H1 (cell line): ENCODE measurements at regions not wholly inside any gene's neighbourhood (a gene's known extent, or its start where the extent isn't known, plus 50 kb on each side); places are given as distances from the start of the nearest gene placed in this dataset.

Experiments used
- CTCF ChIA-PET: fragments of 300-600 bp; sonication (Branson Sonifier 250); formaldehyde crosslinking; loops from one replicate; lab custom pipeline; 2021; ENCODE audit not compliant: partially characterized antibody; lab: Charles Lee
- POLR2A ChIA-PET: fragments of 300-600 bp; sonication (Branson Sonifier 250); formaldehyde crosslinking; loops from one replicate; lab custom pipeline; 2021; ENCODE audit warnings: inconsistent platforms; ENCODE audit not compliant: partially characterized antibody; lab: Charles Lee
- DNase-seq, 2 experiments: peaks; one replicate each; pipeline versions ENCODE4 v3.0.0 to v3.0.0-alpha.2; 2010 to 2022; ENCODE audit warnings: low spot score in 2 of 2, low read depth in 1 of 2, mixed read lengths in 1 of 2
- FAIRE-seq: peaks from 2 replicates; lab custom pipeline; 2011; peaks lifted over from hg19 to GRCh38; lab: Jason Lieb, UNC
- H2AFZ ChIP-seq: 2 replicates; pipeline ENCODE4 v1.8.1; 2012; ENCODE audit warnings: low read length, inconsistent platforms
- H2AK5ac ChIP-seq: 2 replicates; pipeline ENCODE4 v1.6.1; 2013; ENCODE audit warnings: low read depth, low read length
- H2BK120ac ChIP-seq: replicated peaks from 2 replicates; pipeline ENCODE3; 2013; ENCODE audit warnings: low read depth, low read length, inconsistent platforms
- H2BK12ac ChIP-seq: 2 replicates; pipeline ENCODE4 v1.6.1; 2013; ENCODE audit warnings: low read depth, low read length
- H2BK15ac ChIP-seq: 2 replicates; pipeline ENCODE4 v1.6.1; 2013; ENCODE audit warnings: low read length
- H2BK20ac ChIP-seq: 2 replicates; pipeline ENCODE4 v1.6.1; 2013; ENCODE audit warnings: low read length
- H2BK5ac ChIP-seq: 2 replicates; pipeline ENCODE4 v1.6.1; 2013; ENCODE audit warnings: low read depth, low read length
- H3K14ac ChIP-seq: 2 replicates; pipeline ENCODE4 v1.6.1; 2013; ENCODE audit warnings: inconsistent platforms; ENCODE audit not compliant: insufficient read length
- H3K18ac ChIP-seq: 2 replicates; pipeline ENCODE4 v1.6.1; 2013; ENCODE audit warnings: low read length; ENCODE audit errors: extremely low read depth
- H3K23ac ChIP-seq: 2 replicates; pipeline ENCODE4 v1.6.1; 2013; ENCODE audit warnings: inconsistent platforms; ENCODE audit not compliant: insufficient read length
- H3K23me2 ChIP-seq: 2 replicates; pipeline ENCODE4 v1.6.1; 2013; ENCODE audit warnings: low read depth, low read length
- H3K27ac ChIP-seq: 2 replicates; pipeline ENCODE4 v1.6.1; 2011; ENCODE audit warnings: low read depth, low read length, inconsistent platforms
- H3K27me3 ChIP-seq, 4 experiments: replicated peaks in 1 of 4; 1 replicate in 1 of 4; 2 replicates in 3 of 4; pipeline versions ENCODE4 v1.6.1 to v1.8.1; 2011 to 2013; ENCODE audit warnings: low read length in 3 of 4, mild to moderate bottlenecking in 3 of 4, inconsistent platforms in 2 of 4, mixed read lengths in 2 of 4, moderate library complexity in 1 of 4; ENCODE audit not compliant: control insufficient read depth in 3 of 4, insufficient read depth in 3 of 4; ENCODE audit errors: extremely low read depth in 1 of 4
- H3K36me3 ChIP-seq, 4 experiments: 2 replicates each; pipeline versions ENCODE4 v1.6.1 to v1.8.1; 2011 to 2013; ENCODE audit warnings: mild to moderate bottlenecking in 4 of 4, low read length in 3 of 4, moderate library complexity in 2 of 4, control low read depth in 1 of 4, inconsistent platforms in 1 of 4; ENCODE audit not compliant: insufficient read depth in 4 of 4, control insufficient read depth in 2 of 4
- H3K4ac ChIP-seq: replicated peaks from 2 replicates; pipeline ENCODE3; 2013; ENCODE audit warnings: low read length, low read depth, mixed read lengths, inconsistent platforms; ENCODE audit not compliant: insufficient read length
- H3K4me1 ChIP-seq, 4 experiments: replicated peaks in 1 of 4; 1 replicate in 1 of 4; 2 replicates in 3 of 4; pipeline versions ENCODE4 v1.6.1 to v1.8.1; 2011 to 2013; ENCODE audit warnings: low read length in 3 of 4, inconsistent platforms in 2 of 4, mixed read lengths in 1 of 4; ENCODE audit not compliant: insufficient read depth in 4 of 4, control insufficient read depth in 3 of 4
- H3K4me2 ChIP-seq, 2 experiments: 2 replicates each; pipeline versions ENCODE4 v1.6.1 to v1.8.1; 2011 to 2013; ENCODE audit warnings: low read depth in 2 of 2, low read length in 2 of 2, control low read depth in 1 of 2, inconsistent platforms in 1 of 2, mild to moderate bottlenecking in 1 of 2; ENCODE audit not compliant: insufficient read depth in 1 of 2
- H3K4me3 ChIP-seq, 4 experiments: fragments of 200-600, 300-600 bp in 1 of 4; sonication (generic), shearing (Covaris generic), sonication (Bioruptor Twin) in 1 of 4; 2 replicates each; pipeline versions ENCODE4 v1.5.1 to v1.8.1; 2011 to 2016; ENCODE audit warnings: low read length in 4 of 4, low read depth in 3 of 4, control low read depth in 2 of 4, inconsistent platforms in 2 of 4, mild to moderate bottlenecking in 2 of 4, mixed read lengths in 1 of 4, moderate library complexity in 1 of 4; ENCODE audit not compliant: insufficient read depth in 2 of 4; ENCODE audit errors: extremely low read depth in 1 of 4
- H3K56ac ChIP-seq: replicated peaks from 2 replicates; pipeline ENCODE3; 2013; ENCODE audit warnings: low read depth, mild to moderate bottlenecking, mixed read lengths, low read length, inconsistent platforms; ENCODE audit not compliant: insufficient read length
- H3K79me1 ChIP-seq: 2 replicates; pipeline ENCODE4 v1.6.1; 2013; ENCODE audit warnings: low read depth, low read length, control low read depth
- H3K79me2 ChIP-seq, 2 experiments: 2 replicates each; pipeline versions ENCODE4 v1.6.1 to v1.8.1; 2012 to 2013; ENCODE audit warnings: low read length in 2 of 2, mild to moderate bottlenecking in 2 of 2, inconsistent platforms in 1 of 2; ENCODE audit not compliant: insufficient read depth in 2 of 2, control insufficient read depth in 1 of 2
- H3K9ac ChIP-seq, 4 experiments: replicated peaks in 1 of 4; 1 replicate in 1 of 4; 2 replicates in 3 of 4; pipeline versions ENCODE4 v1.6.1 to v1.8.1; 2011 to 2013; ENCODE audit warnings: low read depth in 3 of 4, low read length in 3 of 4, control low read depth in 2 of 4, mild to moderate bottlenecking in 2 of 4, moderate library complexity in 2 of 4, inconsistent platforms in 1 of 4; ENCODE audit errors: extremely low read depth in 1 of 4
- H3K9me3 ChIP-seq, 2 experiments: 2 replicates each; pipeline versions ENCODE4 v1.6.1 to v1.8.1; 2012 to 2013; ENCODE audit warnings: mild to moderate bottlenecking in 2 of 2, moderate library complexity in 2 of 2, control low read depth in 1 of 2, inconsistent platforms in 1 of 2, low read depth in 1 of 2, low read length in 1 of 2, mixed read lengths in 1 of 2; ENCODE audit not compliant: insufficient read depth in 2 of 2
- H4K20me1 ChIP-seq, 2 experiments: replicated peaks in 1 of 2; 2 replicates each; pipeline versions ENCODE3 to v1.8.1; 2011 to 2013; ENCODE audit warnings: inconsistent platforms in 2 of 2, low read length in 2 of 2, mild to moderate bottlenecking in 1 of 2; ENCODE audit not compliant: insufficient read depth in 2 of 2, control insufficient read depth in 1 of 2
- H4K5ac ChIP-seq: 2 replicates; pipeline ENCODE4 v1.6.1; 2013; ENCODE audit warnings: low read length, low read depth, mixed read lengths, inconsistent platforms; ENCODE audit not compliant: insufficient read length
- H4K8ac ChIP-seq: 2 replicates; pipeline ENCODE4 v1.8.0; 2013; ENCODE audit warnings: mild to moderate bottlenecking, moderate library complexity, low read length, inconsistent platforms; ENCODE audit not compliant: insufficient read depth; ENCODE audit errors: extremely low read depth
- H4K91ac ChIP-seq: replicated peaks from 2 replicates; pipeline ENCODE3; 2013; ENCODE audit warnings: low read length, mixed read lengths, inconsistent platforms; ENCODE audit not compliant: insufficient read length
- MAX ChIP-seq: IDR thresholded peaks from 2 replicates; pipeline ENCODE4 v1.6.1; 2012; ENCODE audit warnings: inconsistent platforms
- SIX5 ChIP-seq: IDR thresholded peaks from 2 replicates; pipeline ENCODE4 v1.6.1; 2011; ENCODE audit warnings: mild to moderate bottlenecking, low read depth, low read length
- TEAD4 ChIP-seq: IDR thresholded peaks from 2 replicates; pipeline ENCODE4 v1.6.1; 2012; ENCODE audit warnings: low read depth, low read length, inconsistent platforms, mixed read lengths
- ZNF274 ChIP-seq: IDR thresholded peaks from 2 replicates; pipeline ENCODE4 v1.7.0; 2012; ENCODE audit warnings: low read length, borderline replicate concordance; ENCODE audit errors: extremely low read depth
- WGBS, 2 experiments: shearing (Covaris generic) in 1 of 2; methylation state at CpG; one replicate each; pipeline versions ENCODE4 v1.1.6 to v1.1.7; 2013 to 2015; ENCODE audit warnings: low lambda C conversion rate in 2 of 2, mixed read lengths in 2 of 2, inconsistent platforms in 1 of 2, low coverage in 1 of 2, missing lambda C conversion rate in 1 of 2; ENCODE audit not compliant: insufficient replicate concordance in 2 of 2, insufficient coverage in 1 of 2, insufficient read length in 1 of 2; ENCODE audit errors: extremely low coverage in 1 of 2, missing lambda C conversion rate in 1 of 2; 5-methylcytosine and 5-hydroxymethylcytosine counted together

- H2AFZ ChIP-seq = peak overlapping the region; percentile 80
- no peak overlapping the region for H4K8ac ChIP-seq
- H4K91ac ChIP-seq = no peak overlapping the region
- no peak overlapping the region for H2BK120ac ChIP-seq
- no peaks in the 10 kb centered on the region for H3K23me2 ChIP-seq
- no peak overlapping the region for H2BK5ac ChIP-seq
- TF ChIP-seq TEAD4 (peak; percentile 60; the same call in 1 of the 2 replicates), MAX (peak; percentile 46; the same call in 1 of the 2 replicates), ZNF274 (no peak), SIX5 (no peak)
- TF ChIP-seq, all 59 proteins: peak for 2
- H2BK12ac ChIP-seq = no peak overlapping the region
- no peaks in the 10 kb centered on the region for H3K27me3 ChIP-seq
- no peak overlapping the region for H2BK15ac ChIP-seq
- DNase-seq (peak in 1 of 2 experiments; percentile 13), FAIRE-seq (peak; percentile 85)
- H3K4me2 ChIP-seq = no peak overlapping the region; a peak in 1 of 4 replicates
- no peaks in the 10 kb centered on the region for H3K79me2 ChIP-seq
- no peak overlapping the region for H3K9ac ChIP-seq
- no peak overlapping the region for H3K23ac ChIP-seq
- H2BK20ac ChIP-seq = no peak overlapping the region
- 61% methylated on average over 3 of the region's 3 CpGs; no CpG with 5 or more reads in 1 of the 2 experiments for WGBS, 2 experiments
- H3K4ac ChIP-seq = no peak overlapping the region
- H3K79me1 ChIP-seq = no peaks in the 10 kb centered on the region
- H3K18ac ChIP-seq = no peak overlapping the region
- H3K27ac ChIP-seq = no peak overlapping the region
- no peak overlapping the region for H3K4me3 ChIP-seq
- no peak overlapping the region for H4K5ac ChIP-seq
- H3K56ac ChIP-seq = no peak overlapping the region
- H3K14ac ChIP-seq = no peak overlapping the region
- ChIA-PET POLR2A (no interaction called here), CTCF (interaction anchor here (0.7 to 1.1 kb wide), 2 partner anchors 25 to 166 kb away, joined by 3 read pairs; no protein-coding TSS in a partner anchor)
- no peaks in the 10 kb centered on the region for H4K20me1 ChIP-seq
- H3K9me3 ChIP-seq = no peaks in the 10 kb centered on the region; a peak in 1 of 4 replicates
- peaks cover 0 to 4% (median 0%) of the 10 kb centered on the region in 4 experiments; a peak in 1 of 7 replicates for H3K4me1 ChIP-seq
- no peaks in the 10 kb centered on the region for H3K36me3 ChIP-seq
- no peak overlapping the region for H2AK5ac ChIP-seq
Measured at GRCh38 chr4:90074322-90074886, 52.8 kb upstream of the CCSER1 start.
